Activated naive CD8-positive, alpha-beta T cell treated with anti-CD3 and anti-CD28 coated beads for 36 hours (primary cell): ENCODE measurements at regions not wholly inside any gene's neighbourhood (a gene's known extent, or its start where the extent isn't known, plus 50 kb on each side); places are given as distances from the start of the nearest gene placed in this dataset.

ENCODE experiments used
- DNase-seq: peaks from one replicate; pipeline ENCODE4 v3.0.0; 2021
- H3K27ac Mint-ChIP-seq: one replicate; pipeline ENCODE4 v1.8.0; 2022; ENCODE audit warnings: mild to moderate bottlenecking, moderate library complexity, mixed read lengths
- H3K27me3 Mint-ChIP-seq: one replicate; pipeline ENCODE4 v1.8.0; 2022; ENCODE audit warnings: mild to moderate bottlenecking, mixed read lengths
- H3K36me3 Mint-ChIP-seq: one replicate; pipeline ENCODE4 v1.8.0; 2021; ENCODE audit warnings: mild to moderate bottlenecking, mixed read lengths
- H3K4me1 Mint-ChIP-seq: one replicate; pipeline ENCODE4 v1.8.0; 2021; ENCODE audit warnings: mixed read lengths
- H3K4me3 Mint-ChIP-seq: one replicate; pipeline ENCODE4 v1.8.0; 2022; ENCODE audit warnings: mild to moderate bottlenecking, moderate library complexity, mixed read lengths
- H3K9me3 Mint-ChIP-seq: one replicate; pipeline ENCODE4 v1.8.0; 2022; ENCODE audit warnings: mixed read lengths

- DNase-seq: no peak
- no peak overlapping the region for H3K27ac Mint-ChIP-seq
- peaks cover 2% of the 10 kb centered on the region for H3K9me3 Mint-ChIP-seq
- no peaks in the 10 kb centered on the region for H3K27me3 Mint-ChIP-seq
- no peaks in the 10 kb centered on the region for H3K4me1 Mint-ChIP-seq
- no peak overlapping the region for H3K4me3 Mint-ChIP-seq
- H3K36me3 Mint-ChIP-seq: no peaks in the 10 kb centered on the region
Measured at GRCh38 chr5:120251898-120252297, 212.2 kb upstream of the PRR16 start.

- no peaks in the 10 kb centered on the region for H3K36me3 Mint-ChIP-seq
- no peak for DNase-seq
- H3K4me3 Mint-ChIP-seq: no peak overlapping the region
- no peaks in the 10 kb centered on the region for H3K27me3 Mint-ChIP-seq
- peaks cover 2% of the 10 kb centered on the region for H3K9me3 Mint-ChIP-seq
- no peak overlapping the region for H3K27ac Mint-ChIP-seq
- H3K4me1 Mint-ChIP-seq: no peaks in the 10 kb centered on the region
Measured at GRCh38 chr5:120252839-120253238, 211.3 kb upstream of the PRR16 start.

- H3K36me3 Mint-ChIP-seq: no peaks in the 10 kb centered on the region
- H3K4me3 Mint-ChIP-seq: no peak overlapping the region
- DNase-seq: no peak
- H3K27me3 Mint-ChIP-seq: no peaks in the 10 kb centered on the region
- H3K4me1 Mint-ChIP-seq: no peaks in the 10 kb centered on the region
- H3K27ac Mint-ChIP-seq: no peak overlapping the region
- peaks cover 2% of the 10 kb centered on the region for H3K9me3 Mint-ChIP-seq
Measured at GRCh38 chr5:120254385-120254784, 209.7 kb upstream of the PRR16 start.

- no peak overlapping the region for H3K4me3 Mint-ChIP-seq
- H3K9me3 Mint-ChIP-seq: peaks cover 2% of the 10 kb centered on the region
- no peak overlapping the region for H3K27ac Mint-ChIP-seq
- DNase-seq: no peak
- H3K27me3 Mint-ChIP-seq: no peaks in the 10 kb centered on the region
- no peaks in the 10 kb centered on the region for H3K36me3 Mint-ChIP-seq
- no peaks in the 10 kb centered on the region for H3K4me1 Mint-ChIP-seq
Measured at GRCh38 chr5:120255214-120255613, 208.9 kb upstream of the PRR16 start.

GRCh38 chr5:120256376-120256775 is 207.7 kb upstream of the PRR16 start:
- no peaks in the 10 kb centered on the region for H3K27me3 Mint-ChIP-seq
- H3K36me3 Mint-ChIP-seq: no peaks in the 10 kb centered on the region
- H3K9me3 Mint-ChIP-seq: no peaks in the 10 kb centered on the region
- H3K27ac Mint-ChIP-seq: no peak overlapping the region
- H3K4me3 Mint-ChIP-seq: no peak overlapping the region
- DNase-seq: no peak
- no peaks in the 10 kb centered on the region for H3K4me1 Mint-ChIP-seq

- no peaks in the 10 kb centered on the region for H3K36me3 Mint-ChIP-seq
- no peak for DNase-seq
- H3K9me3 Mint-ChIP-seq: no peaks in the 10 kb centered on the region
- H3K4me3 Mint-ChIP-seq: no peak overlapping the region
- no peak overlapping the region for H3K27ac Mint-ChIP-seq
- H3K4me1 Mint-ChIP-seq: no peaks in the 10 kb centered on the region
- no peaks in the 10 kb centered on the region for H3K27me3 Mint-ChIP-seq
Measured at GRCh38 chr5:120257358-120257971, 206.6 kb upstream of the PRR16 start.

- no peak for DNase-seq
- no peaks in the 10 kb centered on the region for H3K36me3 Mint-ChIP-seq
- no peak overlapping the region for H3K4me3 Mint-ChIP-seq
- no peaks in the 10 kb centered on the region for H3K9me3 Mint-ChIP-seq
- H3K27ac Mint-ChIP-seq: no peak overlapping the region
- H3K4me1 Mint-ChIP-seq: no peaks in the 10 kb centered on the region
- H3K27me3 Mint-ChIP-seq: no peaks in the 10 kb centered on the region
Measured at GRCh38 chr5:120258123-120258522, 206.0 kb upstream of the PRR16 start.

- Mint-ChIP-seq H3K36me3 (no peaks in the 10 kb centered on the region), H3K4me3 (no peak overlapping the region)
- no peak for DNase-seq
Measured at GRCh38 chr5:120260651-120261050, 203.4 kb upstream of the PRR16 start.

GRCh38 chr5:120270498-120270897 is 193.6 kb upstream of the PRR16 start:
- H3K36me3 Mint-ChIP-seq: no peaks in the 10 kb centered on the region
- H3K27ac Mint-ChIP-seq: no peak overlapping the region
- H3K4me3 Mint-ChIP-seq: no peak overlapping the region
- no peaks in the 10 kb centered on the region for H3K4me1 Mint-ChIP-seq
- H3K27me3 Mint-ChIP-seq: no peaks in the 10 kb centered on the region
- peaks cover 1% of the 10 kb centered on the region for H3K9me3 Mint-ChIP-seq
- DNase-seq: no peak

More at GRCh38 chr5:120260651-120261050, 203.4 kb upstream of the PRR16 start:
- H3K4me1 Mint-ChIP-seq: no peaks in the 10 kb centered on the region
- no peaks in the 10 kb centered on the region for H3K27me3 Mint-ChIP-seq
- no peaks in the 10 kb centered on the region for H3K9me3 Mint-ChIP-seq
- H3K27ac Mint-ChIP-seq: no peak overlapping the region

- H3K4me3 Mint-ChIP-seq: no peak overlapping the region
- no peaks in the 10 kb centered on the region for H3K27me3 Mint-ChIP-seq
- H3K27ac Mint-ChIP-seq: no peak overlapping the region
- no peaks in the 10 kb centered on the region for H3K36me3 Mint-ChIP-seq
- no peak for DNase-seq
- H3K4me1 Mint-ChIP-seq: no peaks in the 10 kb centered on the region
- H3K9me3 Mint-ChIP-seq: no peaks in the 10 kb centered on the region
Measured at GRCh38 chr5:120293796-120294195, 170.3 kb upstream of the PRR16 start.

- no peaks in the 10 kb centered on the region for H3K9me3 Mint-ChIP-seq
- no peaks in the 10 kb centered on the region for H3K36me3 Mint-ChIP-seq
- H3K4me3 Mint-ChIP-seq: no peak overlapping the region
- H3K27me3 Mint-ChIP-seq: no peaks in the 10 kb centered on the region
- H3K4me1 Mint-ChIP-seq: no peaks in the 10 kb centered on the region
- H3K27ac Mint-ChIP-seq: no peak overlapping the region
- no peak for DNase-seq
Measured at GRCh38 chr5:120297616-120298015, 166.5 kb upstream of the PRR16 start.

- H3K27ac Mint-ChIP-seq: no peak overlapping the region
- no peak overlapping the region for H3K4me3 Mint-ChIP-seq
- H3K4me1 Mint-ChIP-seq: no peaks in the 10 kb centered on the region
- DNase-seq: no peak
- peaks cover 3% of the 10 kb centered on the region for H3K9me3 Mint-ChIP-seq
- no peaks in the 10 kb centered on the region for H3K27me3 Mint-ChIP-seq
- H3K36me3 Mint-ChIP-seq: no peaks in the 10 kb centered on the region
Measured at GRCh38 chr5:120298981-120299380, 165.1 kb upstream of the PRR16 start.

GRCh38 chr5:120304663-120305062 is 159.4 kb upstream of the PRR16 start:
- DNase-seq: no peak
- H3K36me3 Mint-ChIP-seq: no peaks in the 10 kb centered on the region
- H3K9me3 Mint-ChIP-seq: peaks cover 6% of the 10 kb centered on the region
- H3K4me3 Mint-ChIP-seq: no peak overlapping the region
- no peaks in the 10 kb centered on the region for H3K4me1 Mint-ChIP-seq
- no peaks in the 10 kb centered on the region for H3K27me3 Mint-ChIP-seq
- no peak overlapping the region for H3K27ac Mint-ChIP-seq

- Mint-ChIP-seq H3K4me3 (no peak overlapping the region), H3K9me3 (peaks cover 6% of the 10 kb centered on the region), H3K27me3 (no peaks in the 10 kb centered on the region), H3K27ac (no peak overlapping the region), H3K36me3 (no peaks in the 10 kb centered on the region), H3K4me1 (no peaks in the 10 kb centered on the region)
- DNase-seq: no peak
Measured at GRCh38 chr5:120306303-120306702, 157.8 kb upstream of the PRR16 start.

GRCh38 chr5:120314191-120314590 is 149.9 kb upstream of the PRR16 start:
- peaks cover 4% of the 10 kb centered on the region for H3K9me3 Mint-ChIP-seq
- no peaks in the 10 kb centered on the region for H3K36me3 Mint-ChIP-seq
- DNase-seq: no peak
- no peaks in the 10 kb centered on the region for H3K4me1 Mint-ChIP-seq
- H3K27ac Mint-ChIP-seq: no peak overlapping the region
- no peaks in the 10 kb centered on the region for H3K27me3 Mint-ChIP-seq
- H3K4me3 Mint-ChIP-seq: no peak overlapping the region

- H3K27me3 Mint-ChIP-seq: no peaks in the 10 kb centered on the region
- H3K4me1 Mint-ChIP-seq: no peaks in the 10 kb centered on the region
- H3K9me3 Mint-ChIP-seq: peaks cover 3% of the 10 kb centered on the region
- no peaks in the 10 kb centered on the region for H3K36me3 Mint-ChIP-seq
- no peak for DNase-seq
- no peak overlapping the region for H3K4me3 Mint-ChIP-seq
- H3K27ac Mint-ChIP-seq: no peak overlapping the region
Measured at GRCh38 chr5:120320626-120321025, 143.5 kb upstream of the PRR16 start.
